ENCODE measurements at regions not wholly inside any gene's neighbourhood (a gene's known extent, or its start where the extent isn't known, plus 50 kb on each side); places are given as distances from the start of the nearest gene placed in this dataset.
"Not testable (repeated sequence)": the region's sequence is repeated elsewhere in the genome, so short reads cannot be mapped to it uniquely, and the experiment has no call there.

GRCh38 chr2:91744700-91745141 lies 3053.2 kb downstream of the RPIA start:
- not testable (repeated sequence) for TF ChIP-seq EZH2 (IDR thresholded peaks at IDR 0.05; ENCODE audit: low read length, missing control alignments); CTCF (conservative IDR thresholded peaks at IDR 0.05 in 1 of 2, IDR thresholded peaks at IDR 0.05 in 1 of 2; ENCODE audit: low read depth in 1 of 2, low read length in 2 of 2)
